ENCODE measurements at regions not wholly inside any gene's neighbourhood (a gene's known extent, or its start where the extent isn't known, plus 50 kb on each side); places are given as distances from the start of the nearest gene placed in this dataset.

- H3K4me2 ChIP-seq (ENCODE audit: low read depth, low read length), result no peak overlapping the region
- no peaks in the 10 kb centered on the region for H3K4me1 ChIP-seq (ENCODE audit: control insufficient read depth, insufficient read depth, low read length)
- H3K27me3 ChIP-seq (ENCODE audit: control insufficient read depth, insufficient read depth, low read length), result no peaks in the 10 kb centered on the region
- CTCF ChIA-PET, result no interaction called here
- intact Hi-C loops (cut with micrococcal nuclease) (no loop called here), in situ Hi-C loops (cut with MboI; ENCODE audit: low sequenced_read_pairs) (no loop called here), dilution Hi-C loops (cut with HindIII; ENCODE audit: low sequenced_read_pairs, unreplicated experiment) (no loop called here)
- no peak overlapping the region for H3K27ac ChIP-seq (ENCODE audit: insufficient read depth, low read length)
- no peak overlapping the region for H4K91ac ChIP-seq (ENCODE audit: insufficient read depth, low read depth, low read length)
- WGBS, 2 experiments (ENCODE audit: extremely low coverage in 2 of 2, insufficient read length in 1 of 2), result no CpG with 5 or more reads among the region's 3 CpGs
- H2BK20ac ChIP-seq (ENCODE audit: low read depth, low read length), result no peak overlapping the region
- no peak overlapping the region for H2AK5ac ChIP-seq (ENCODE audit: low read depth, low read length)
- H3K4ac ChIP-seq (ENCODE audit: low read depth, low read length), result no peak overlapping the region
- no peak overlapping the region for H3K4me3 ChIP-seq (ENCODE audit: insufficient read depth, low read depth, low read length)
- no peak overlapping the region for H4K5ac ChIP-seq (ENCODE audit: low read depth, low read length)
- H2BK15ac ChIP-seq (ENCODE audit: low read depth, low read length), result no peak overlapping the region
- no peak overlapping the region for H2AFZ ChIP-seq (replicated peaks; ENCODE audit: low read length, poor library complexity)
- H4K20me1 ChIP-seq (ENCODE audit: insufficient read depth, low read length), result no peaks in the 10 kb centered on the region
- no peak overlapping the region for H2BK120ac ChIP-seq (ENCODE audit: low read depth, low read length)
- H3K9ac ChIP-seq (ENCODE audit: low read depth, low read length), result no peak overlapping the region
- H3K36me3 ChIP-seq (ENCODE audit: control insufficient read depth, insufficient read depth, low read length), result no peaks in the 10 kb centered on the region
- H3K14ac ChIP-seq (replicated peaks; ENCODE audit: low read depth, low read length), result no peak overlapping the region
- POLR2A ChIA-PET (ENCODE audit: unreplicated experiment), result no interaction called here
- H3K79me1 ChIP-seq (ENCODE audit: low read depth in 1 of 2, low read length in 2 of 2), result no peaks in the 10 kb centered on the region
- no peak overlapping the region for H2AK9ac ChIP-seq (replicated peaks; ENCODE audit: low read depth, low read length, poor library complexity)
- H4K8ac ChIP-seq (ENCODE audit: low read depth in 2 of 2, low read length in 2 of 2), result no peak overlapping the region
- H2BK5ac ChIP-seq (ENCODE audit: low read depth, low read length, poor library complexity, severe bottlenecking), result no peak overlapping the region
- no peak for TF ChIP-seq USF2 (IDR thresholded peaks at IDR 0.05; ENCODE audit: low read depth, low read length)
- TF ChIP-seq NFE2L2 (IDR thresholded peaks at IDR 0.05; ENCODE audit: low read depth, low read length), result no peak
- no peak for TF ChIP-seq BHLHE40 (IDR thresholded peaks at IDR 0.05; ENCODE audit: low read depth, low read length)
- TF ChIP-seq, protein P1, sequence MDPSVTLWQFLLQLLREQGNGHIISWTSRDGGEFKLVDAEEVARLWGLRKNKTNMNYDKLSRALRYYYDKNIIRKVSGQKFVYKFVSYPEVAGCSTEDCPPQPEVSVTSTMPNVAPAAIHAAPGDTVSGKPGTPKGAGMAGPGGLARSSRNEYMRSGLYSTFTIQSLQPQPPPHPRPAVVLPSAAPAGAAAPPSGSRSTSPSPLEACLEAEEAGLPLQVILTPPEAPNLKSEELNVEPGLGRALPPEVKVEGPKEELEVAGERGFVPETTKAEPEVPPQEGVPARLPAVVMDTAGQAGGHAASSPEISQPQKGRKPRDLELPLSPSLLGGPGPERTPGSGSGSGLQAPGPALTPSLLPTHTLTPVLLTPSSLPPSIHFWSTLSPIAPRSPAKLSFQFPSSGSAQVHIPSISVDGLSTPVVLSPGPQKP (IDR thresholded peaks at IDR 0.05; ENCODE audit: borderline replicate concordance, low read depth, low read length), result no peak
- no peak for TF ChIP-seq RAD21 (IDR thresholded peaks at IDR 0.05; ENCODE audit: low read length)
- no peak for TF ChIP-seq CHD1 (IDR thresholded peaks at IDR 0.05; ENCODE audit: low read depth, low read length)
- no peak for TF ChIP-seq MXI1 (IDR thresholded peaks at IDR 0.05; ENCODE audit: borderline replicate concordance, low read depth, low read length)
- no peaks in the 10 kb centered on the region for H3K9me3 ChIP-seq (ENCODE audit: control insufficient read depth, insufficient read depth, low read length)
- H3K9me1 ChIP-seq (ENCODE audit: insufficient read depth, low read length), result no peaks in the 10 kb centered on the region
- no peak overlapping the region for H3K18ac ChIP-seq (ENCODE audit: low read depth, low read length)
- no peak for ATAC-seq (ENCODE audit: low read depth)
- no TSS peak for BruUV-seq (replicated peaks)
- H3K56ac ChIP-seq (ENCODE audit: extremely low read depth, insufficient read depth, low read length), result no peak overlapping the region
- DNase-seq, result no peak
- no peak overlapping the region for H3K23ac ChIP-seq (ENCODE audit: low read depth, low read length)
These were observed 731.0 kb upstream of the CNTN5 start for GRCh38 chr11:98289617-98290263.

All from IMR-90 (cell line).